ENCODE measurements at regions not wholly inside any gene's neighbourhood (a gene's known extent, or its start where the extent isn't known, plus 50 kb on each side); places are given as distances from the start of the nearest gene placed in this dataset.
A peak's percentile ranks its signal among the peaks of the same experiment; 100 is the strongest.

DNA sequence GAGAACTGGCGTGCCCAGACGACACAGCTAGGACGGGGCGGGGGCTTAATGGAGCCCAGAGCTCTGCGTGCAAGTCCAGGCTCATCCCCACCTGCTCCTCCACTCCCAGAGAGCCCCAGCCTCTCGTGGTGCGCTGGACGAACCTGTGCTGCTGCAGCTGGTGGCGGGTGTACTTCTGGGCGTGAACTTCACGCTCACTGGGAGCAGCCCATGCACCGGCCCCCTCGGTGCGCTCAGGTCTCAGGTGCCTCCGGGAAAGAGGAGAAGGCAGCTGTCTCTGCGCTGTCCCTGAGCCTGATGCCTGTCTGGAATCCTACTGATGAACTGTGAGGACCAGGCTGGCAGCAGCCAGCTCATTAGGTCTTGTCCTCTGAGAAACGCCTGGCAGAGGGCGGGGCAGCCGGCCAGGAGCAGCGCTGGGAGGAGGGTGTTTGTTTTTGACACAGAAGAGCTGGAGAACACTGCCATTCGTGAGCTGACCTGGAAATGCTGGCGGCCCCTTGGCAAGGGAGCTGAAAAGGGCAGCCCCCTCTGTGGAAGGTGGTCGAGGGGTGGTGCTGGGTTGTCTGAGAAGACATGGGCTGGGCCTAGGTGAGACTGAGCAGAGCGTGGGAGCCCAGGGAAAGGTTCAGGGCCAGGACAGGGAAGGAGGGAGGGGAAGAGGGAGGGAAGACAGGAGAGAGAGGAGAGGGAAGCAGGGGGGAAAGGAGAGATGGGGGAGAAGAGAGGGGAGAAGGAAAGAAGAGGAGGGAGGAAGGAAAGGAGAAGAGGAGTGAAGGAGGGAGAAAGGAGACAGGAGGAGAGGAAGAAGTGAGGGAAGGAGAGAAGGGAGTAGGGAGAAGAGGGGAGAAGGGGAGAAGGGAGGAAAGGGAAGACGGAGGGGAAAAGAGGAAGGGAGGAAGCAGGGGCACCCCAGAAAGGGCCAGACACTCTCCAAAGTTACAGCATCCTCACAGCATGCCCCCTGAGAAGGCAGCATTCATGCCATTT lies 53.5 kb upstream of the TNS3 start:
- Histone ChIP-seq H3K4me3 (ENCODE audit: low read depth in 1 of 2, low read length in 2 of 2) (peak overlapping the region; percentile 34 to 42), H3K27ac (ENCODE audit: low read depth in 2 of 2, low read length in 1 of 2) (peak overlapping the region; percentile 68 to 77), H3K9me3 (ENCODE audit: control insufficient read depth in 2 of 2, insufficient read depth in 1 of 2, low read depth in 1 of 2, low read length in 1 of 2) (no peaks in the 10 kb centered on the region), H3K27me3 (ENCODE audit: control insufficient read depth in 1 of 2, insufficient read depth in 2 of 2, low read length in 2 of 2) (no peaks in the 10 kb centered on the region), H3K4me1 (ENCODE audit: control insufficient read depth in 2 of 2, insufficient read depth in 2 of 2, low read length in 1 of 2) (peaks cover 4 to 14% of the 10 kb centered on the region in 2 donors), H3K36me3 (ENCODE audit: control insufficient read depth in 2 of 2, insufficient read depth in 2 of 2, low read length in 1 of 2) (no peaks in the 10 kb centered on the region)
- 39 to 40% methylated on average over 23 to 25 of the region's 25 CpGs for WGBS, 2 donors

- peaks cover 4 to 10% of the 10 kb centered on the region in 2 donors for H3K4me1 ChIP-seq (ENCODE audit: control insufficient read depth in 2 of 2, insufficient read depth in 2 of 2, low read length in 1 of 2)
- no peaks in the 10 kb centered on the region for H3K27me3 ChIP-seq (ENCODE audit: control insufficient read depth in 1 of 2, insufficient read depth in 2 of 2, low read length in 2 of 2)
- 81 to 83% methylated on average over 2 of the region's 2 CpGs for WGBS, 2 donors
- H3K9me3 ChIP-seq (ENCODE audit: control insufficient read depth in 2 of 2, insufficient read depth in 1 of 2, low read depth in 1 of 2, low read length in 1 of 2): no peaks in the 10 kb centered on the region
- H3K4me3 ChIP-seq (ENCODE audit: low read depth in 1 of 2, low read length in 2 of 2): no peak overlapping the region
- no peak overlapping the region for H3K27ac ChIP-seq (ENCODE audit: low read depth in 2 of 2, low read length in 1 of 2)
- H3K36me3 ChIP-seq (ENCODE audit: control insufficient read depth in 2 of 2, insufficient read depth in 2 of 2, low read length in 1 of 2): no peaks in the 10 kb centered on the region
Measured at GRCh38 chr7:47634273-47634672, 52.4 kb upstream of the TNS3 start.

DNA sequence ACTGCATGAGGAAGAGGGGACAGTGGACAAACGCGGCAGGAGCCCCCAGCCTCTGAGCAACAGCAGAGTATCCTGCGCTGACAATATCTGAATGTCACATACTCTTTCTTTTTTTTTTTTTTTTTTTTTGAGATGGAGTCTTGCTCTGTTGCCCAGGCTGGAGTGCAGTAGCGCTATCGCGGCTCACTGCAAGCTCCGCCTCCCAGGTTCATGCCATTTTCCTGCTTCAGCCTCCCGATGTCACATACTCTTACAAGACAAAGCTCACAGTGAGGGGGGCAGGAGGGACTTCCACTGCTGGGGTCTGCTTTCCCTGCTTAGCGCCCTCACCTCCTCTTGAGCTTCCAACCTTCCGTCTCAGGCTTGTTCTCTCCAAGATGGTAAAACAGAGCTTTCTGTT lies 51.2 kb upstream of the TNS3 start:
- H3K9me3 ChIP-seq (ENCODE audit: control insufficient read depth in 2 of 2, insufficient read depth in 1 of 2, low read depth in 1 of 2, low read length in 1 of 2): no peaks in the 10 kb centered on the region
- no peak overlapping the region for H3K27ac ChIP-seq (ENCODE audit: low read depth in 2 of 2, low read length in 1 of 2)
- H3K36me3 ChIP-seq (ENCODE audit: control insufficient read depth in 2 of 2, insufficient read depth in 2 of 2, low read length in 1 of 2): no peaks in the 10 kb centered on the region
- peaks cover 2 to 7% of the 10 kb centered on the region in 2 donors for H3K4me1 ChIP-seq (ENCODE audit: control insufficient read depth in 2 of 2, insufficient read depth in 2 of 2, low read length in 1 of 2)
- H3K4me3 ChIP-seq (ENCODE audit: low read depth in 1 of 2, low read length in 2 of 2): no peak overlapping the region
- no peaks in the 10 kb centered on the region for H3K27me3 ChIP-seq (ENCODE audit: control insufficient read depth in 1 of 2, insufficient read depth in 2 of 2, low read length in 2 of 2)
- WGBS, 2 donors: 98 to 99% methylated on average over 10 of the region's 10 CpGs
